ENCODE measurements at regions not wholly inside any gene's neighbourhood (a gene's known extent, or its start where the extent isn't known, plus 50 kb on each side); places are given as distances from the start of the nearest gene placed in this dataset.

DNA sequence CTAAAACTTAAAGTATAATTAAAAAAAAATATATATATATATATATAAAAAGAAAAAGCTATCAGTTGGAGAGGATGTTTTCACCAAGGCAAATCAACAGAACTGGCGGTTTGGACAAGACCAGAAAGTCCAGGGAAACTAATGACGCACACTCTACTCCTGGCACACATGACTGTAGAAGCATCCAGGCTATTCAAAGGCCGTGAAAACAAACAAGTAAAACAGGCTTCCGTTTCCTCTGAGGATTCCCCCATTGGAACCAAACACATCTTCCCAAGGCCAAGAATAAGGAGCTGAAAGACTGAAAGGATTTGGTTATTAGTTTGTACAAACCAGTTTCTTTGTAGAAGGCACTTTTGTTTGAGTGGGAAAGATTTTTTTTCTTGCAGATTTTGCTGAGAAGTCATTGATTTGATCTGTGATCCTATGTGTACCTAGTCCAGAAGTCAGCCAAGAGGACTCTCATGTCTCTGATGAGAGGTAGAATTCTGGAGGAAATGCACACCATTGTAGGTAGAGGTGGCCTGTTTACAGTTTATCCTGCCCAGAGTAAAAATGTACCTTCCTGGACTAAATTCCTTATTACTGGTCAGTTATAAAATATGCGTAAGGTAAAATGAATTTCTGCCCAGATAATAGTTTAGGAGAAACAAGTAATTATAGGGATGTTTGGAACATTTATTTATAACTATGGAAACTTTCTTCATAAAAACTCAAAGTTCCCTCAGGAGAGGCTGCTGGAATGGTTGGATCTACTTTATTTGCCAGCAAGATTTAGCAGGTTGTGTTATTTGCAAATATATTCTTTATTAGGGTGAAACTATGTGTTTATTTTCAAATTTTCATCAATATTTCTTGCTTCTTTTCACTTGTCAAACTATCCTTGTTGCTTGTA is 66.5 kb downstream of the DMP1 start:
- no peak overlapping the region for H3K27ac ChIP-seq (ENCODE audit: insufficient read depth, low read length)
- H3K27me3 ChIP-seq (ENCODE audit: control insufficient read depth, insufficient read depth, low read length) = no peaks in the 10 kb centered on the region
- H3K36me3 ChIP-seq (ENCODE audit: control insufficient read depth, insufficient read depth, low read length) = no peaks in the 10 kb centered on the region
- H3K4me1 ChIP-seq (ENCODE audit: control insufficient read depth, extremely low read depth, insufficient read depth, low read length) = no peaks in the 10 kb centered on the region
- no peak overlapping the region for H3K9ac ChIP-seq (ENCODE audit: insufficient read depth, low read length)
- no peaks in the 10 kb centered on the region for H4K20me1 ChIP-seq (ENCODE audit: control insufficient read depth, extremely low read depth, insufficient read depth, low read length)
- H2AFZ ChIP-seq (ENCODE audit: low read length) = no peak overlapping the region
- no peak for TF ChIP-seq CTCF (conservative IDR thresholded peaks at IDR 0.05 in 1 of 2, IDR thresholded peaks at IDR 0.05 in 1 of 2; ENCODE audit: low read depth in 1 of 2, low read length in 2 of 2)
- TF ChIP-seq EZH2 (IDR thresholded peaks at IDR 0.05; ENCODE audit: low read length, missing control alignments) = no peak
- no peak overlapping the region for H3K4me2 ChIP-seq (ENCODE audit: extremely low read depth, insufficient read depth, low read length)
- no peaks in the 10 kb centered on the region for H3K79me2 ChIP-seq (ENCODE audit: control insufficient read depth, insufficient read depth, low read length)
- H3K9me3 ChIP-seq (ENCODE audit: control insufficient read depth, insufficient read depth, low read depth, low read length) = no peaks in the 10 kb centered on the region
- no peak overlapping the region for H3K4me3 ChIP-seq (replicated peaks in 1 of 4; ENCODE audit: control extremely low read depth in 1 of 4, insufficient read depth in 1 of 4, low read depth in 3 of 4, low read length in 4 of 4)
- DNase-seq (ENCODE audit: low read depth in 2 of 2) = peak in 1 of 2 donors; percentile 3

DNA sequence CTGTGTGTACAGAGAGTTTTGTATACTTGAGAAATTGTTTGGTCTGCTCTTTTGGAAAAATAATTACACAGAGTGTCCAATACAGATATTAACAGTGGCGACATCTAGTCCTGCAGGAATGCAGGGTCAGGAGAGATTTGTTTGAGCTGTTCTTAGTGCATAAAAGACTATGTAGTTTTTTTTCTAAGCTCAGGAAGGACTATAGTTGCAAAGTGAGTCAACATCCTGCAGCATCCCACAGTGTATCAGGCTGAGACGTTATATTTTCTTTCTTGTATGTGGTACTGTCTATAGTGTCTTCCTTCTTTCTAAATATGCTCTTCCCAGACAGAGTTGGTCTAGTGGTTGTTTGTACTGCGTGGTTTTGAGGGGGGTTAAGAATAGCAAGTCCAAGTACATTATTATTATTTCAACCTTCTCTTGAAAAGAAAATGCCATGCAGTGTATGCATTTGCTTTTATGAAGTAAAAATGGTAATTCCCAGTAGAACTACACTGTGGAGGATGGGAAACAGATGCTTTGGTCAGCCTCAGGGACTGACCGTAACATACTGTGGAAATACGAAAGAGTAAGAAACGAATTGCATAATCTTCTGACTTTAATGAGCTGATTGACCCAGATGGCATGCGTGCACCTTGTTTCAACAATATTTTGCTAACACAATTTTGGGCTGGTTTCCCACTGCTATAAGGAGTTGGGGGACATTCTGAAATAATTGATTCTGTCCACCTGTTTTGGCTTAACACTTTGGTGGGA is 67.4 kb downstream of the DMP1 start:
- no peaks in the 10 kb centered on the region for H3K4me1 ChIP-seq (ENCODE audit: control insufficient read depth, extremely low read depth, insufficient read depth, low read length)
- no peaks in the 10 kb centered on the region for H4K20me1 ChIP-seq (ENCODE audit: control insufficient read depth, extremely low read depth, insufficient read depth, low read length)
- no peaks in the 10 kb centered on the region for H3K27me3 ChIP-seq (ENCODE audit: control insufficient read depth, insufficient read depth, low read length)
- H3K9ac ChIP-seq (ENCODE audit: insufficient read depth, low read length) = no peak overlapping the region
- no peak for TF ChIP-seq CTCF (conservative IDR thresholded peaks at IDR 0.05 in 1 of 2, IDR thresholded peaks at IDR 0.05 in 1 of 2; ENCODE audit: low read depth in 1 of 2, low read length in 2 of 2)
- TF ChIP-seq EZH2 (IDR thresholded peaks at IDR 0.05; ENCODE audit: low read length, missing control alignments) = no peak
- H2AFZ ChIP-seq (ENCODE audit: low read length) = no peak overlapping the region
- H3K36me3 ChIP-seq (ENCODE audit: control insufficient read depth, insufficient read depth, low read length) = no peaks in the 10 kb centered on the region
- H3K4me2 ChIP-seq (ENCODE audit: extremely low read depth, insufficient read depth, low read length) = no peak overlapping the region
- no peaks in the 10 kb centered on the region for H3K9me3 ChIP-seq (ENCODE audit: control insufficient read depth, insufficient read depth, low read depth, low read length)
- H3K4me3 ChIP-seq (replicated peaks in 1 of 4; ENCODE audit: control extremely low read depth in 1 of 4, insufficient read depth in 1 of 4, low read depth in 3 of 4, low read length in 4 of 4) = no peak overlapping the region
- no peaks in the 10 kb centered on the region for H3K79me2 ChIP-seq (ENCODE audit: control insufficient read depth, insufficient read depth, low read length)
- H3K27ac ChIP-seq (ENCODE audit: insufficient read depth, low read length) = no peak overlapping the region
- DNase-seq (ENCODE audit: low read depth in 2 of 2) = peak in 1 of 2 donors; percentile 3

DNA sequence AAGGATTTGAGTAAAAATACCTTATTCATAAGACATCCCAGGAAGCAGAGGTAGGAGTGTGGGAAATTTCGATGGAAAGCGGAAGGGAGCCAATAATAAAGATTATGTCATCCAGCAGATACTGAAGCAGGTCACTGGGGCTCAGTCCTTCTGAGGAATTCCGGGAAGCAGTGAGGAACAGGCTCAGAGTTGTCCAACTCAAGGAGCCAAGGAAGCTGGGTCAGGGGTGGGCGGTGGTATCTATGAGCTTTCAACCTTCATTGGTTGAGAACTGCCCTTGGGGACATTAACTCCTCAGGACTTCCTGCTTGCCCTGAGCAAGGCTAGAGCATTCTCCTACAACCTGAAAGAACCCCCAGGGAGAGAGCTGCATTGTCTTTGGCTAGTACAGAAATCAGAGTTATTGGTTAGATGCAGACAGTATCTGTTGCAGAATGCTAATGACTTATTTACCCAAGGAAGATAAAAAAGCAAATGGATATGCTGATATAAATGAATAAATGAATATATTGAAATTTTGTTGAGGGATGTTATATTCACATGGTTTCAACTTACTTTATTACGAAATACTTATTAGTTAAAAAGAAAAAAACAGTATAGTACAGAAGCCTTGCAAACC is 68.2 kb downstream of the DMP1 start:
- Histone ChIP-seq H3K4me2 (ENCODE audit: extremely low read depth, insufficient read depth, low read length) (no peak overlapping the region), H2AFZ (ENCODE audit: low read length) (no peak overlapping the region), H3K4me1 (ENCODE audit: control insufficient read depth, extremely low read depth, insufficient read depth, low read length) (no peaks in the 10 kb centered on the region), H3K4me3 (replicated peaks in 1 of 4; ENCODE audit: control extremely low read depth in 1 of 4, insufficient read depth in 1 of 4, low read depth in 3 of 4, low read length in 4 of 4) (no peak overlapping the region), H4K20me1 (ENCODE audit: control insufficient read depth, extremely low read depth, insufficient read depth, low read length) (no peaks in the 10 kb centered on the region), H3K27ac (ENCODE audit: insufficient read depth, low read length) (no peak overlapping the region), H3K9me3 (ENCODE audit: control insufficient read depth, insufficient read depth, low read depth, low read length) (no peaks in the 10 kb centered on the region), H3K9ac (ENCODE audit: insufficient read depth, low read length) (no peak overlapping the region), H3K36me3 (ENCODE audit: control insufficient read depth, insufficient read depth, low read length) (no peaks in the 10 kb centered on the region), H3K79me2 (ENCODE audit: control insufficient read depth, insufficient read depth, low read length) (no peaks in the 10 kb centered on the region), H3K27me3 (ENCODE audit: control insufficient read depth, insufficient read depth, low read length) (no peaks in the 10 kb centered on the region)
- TF ChIP-seq EZH2 (IDR thresholded peaks at IDR 0.05; ENCODE audit: low read length, missing control alignments) (no peak), CTCF (conservative IDR thresholded peaks at IDR 0.05 in 1 of 2, IDR thresholded peaks at IDR 0.05 in 1 of 2; ENCODE audit: low read depth in 1 of 2, low read length in 2 of 2) (no peak)
- DNase-seq (ENCODE audit: low read depth in 2 of 2) = no peak
